ENCODE measurements at regions not wholly inside any gene's neighbourhood (a gene's known extent, or its start where the extent isn't known, plus 50 kb on each side); places are given as distances from the start of the nearest gene placed in this dataset.

- TF ChIP-seq CTCF (IDR thresholded peaks at IDR 0.05; ENCODE audit: unreplicated experiment) = no peak
- no peak overlapping the region for H3K27ac Mint-ChIP-seq (ENCODE audit: unreplicated experiment)
- no peaks in the 10 kb centered on the region for H3K27me3 Mint-ChIP-seq (ENCODE audit: unreplicated experiment)
- no peaks in the 10 kb centered on the region for H3K9me3 Mint-ChIP-seq (ENCODE audit: unreplicated experiment)
- no peaks in the 10 kb centered on the region for H3K36me3 Mint-ChIP-seq (ENCODE audit: low read depth, unreplicated experiment)
- H3K4me3 Mint-ChIP-seq (ENCODE audit: unreplicated experiment) = no peak overlapping the region
- no peak for DNase-seq (ENCODE audit: low spot score)
- H3K4me1 Mint-ChIP-seq (ENCODE audit: unreplicated experiment) = no peaks in the 10 kb centered on the region
Measured at GRCh38 chr10:8566737-8567136, 512.2 kb downstream of the GATA3 start.

- H3K9me3 Mint-ChIP-seq (ENCODE audit: unreplicated experiment) = no peaks in the 10 kb centered on the region
- no peak overlapping the region for H3K27ac Mint-ChIP-seq (ENCODE audit: unreplicated experiment)
- DNase-seq (ENCODE audit: low spot score) = no peak
- no peak overlapping the region for H3K4me3 Mint-ChIP-seq (ENCODE audit: unreplicated experiment)
- no peaks in the 10 kb centered on the region for H3K36me3 Mint-ChIP-seq (ENCODE audit: low read depth, unreplicated experiment)
- no peak for TF ChIP-seq CTCF (IDR thresholded peaks at IDR 0.05; ENCODE audit: unreplicated experiment)
- H3K27me3 Mint-ChIP-seq (ENCODE audit: unreplicated experiment) = no peaks in the 10 kb centered on the region
- H3K4me1 Mint-ChIP-seq (ENCODE audit: unreplicated experiment) = no peaks in the 10 kb centered on the region
Measured at GRCh38 chr10:8568401-8568800, 513.9 kb downstream of the GATA3 start.

DNA sequence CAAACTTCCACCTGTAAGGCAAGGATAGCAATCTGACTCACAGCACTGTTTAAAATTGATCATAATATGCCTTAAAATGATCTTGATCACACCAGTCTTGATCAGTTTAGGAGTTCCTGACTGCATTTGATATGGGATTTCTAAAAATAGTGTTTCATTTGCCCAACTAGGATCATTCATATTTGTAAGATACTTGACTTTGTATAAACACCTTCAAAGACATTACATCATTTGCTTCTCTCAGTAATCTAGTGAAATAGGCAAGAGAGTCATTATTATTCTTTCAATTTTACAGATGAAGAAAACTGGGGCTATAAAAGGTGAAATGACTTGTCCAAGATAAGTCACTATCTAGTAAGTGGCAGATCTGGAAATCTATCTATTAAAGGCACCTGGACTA lies 521.1 kb downstream of the GATA3 start:
- no peak for TF ChIP-seq CTCF (IDR thresholded peaks at IDR 0.05; ENCODE audit: unreplicated experiment)
- no peak overlapping the region for H3K4me3 Mint-ChIP-seq (ENCODE audit: unreplicated experiment)
- H3K27ac Mint-ChIP-seq (ENCODE audit: unreplicated experiment) = no peak overlapping the region
- peaks cover 2% of the 10 kb centered on the region for H3K27me3 Mint-ChIP-seq (ENCODE audit: unreplicated experiment)
- no peaks in the 10 kb centered on the region for H3K9me3 Mint-ChIP-seq (ENCODE audit: unreplicated experiment)
- no peaks in the 10 kb centered on the region for H3K4me1 Mint-ChIP-seq (ENCODE audit: unreplicated experiment)
- no peaks in the 10 kb centered on the region for H3K36me3 Mint-ChIP-seq (ENCODE audit: low read depth, unreplicated experiment)
- no peak for DNase-seq (ENCODE audit: low spot score)

GRCh38 chr10:8576281-8576680 lies 521.8 kb downstream of the GATA3 start:
- peaks cover 2% of the 10 kb centered on the region for H3K27me3 Mint-ChIP-seq (ENCODE audit: unreplicated experiment)
- H3K36me3 Mint-ChIP-seq (ENCODE audit: low read depth, unreplicated experiment) = no peaks in the 10 kb centered on the region
- H3K9me3 Mint-ChIP-seq (ENCODE audit: unreplicated experiment) = no peaks in the 10 kb centered on the region
- no peak for TF ChIP-seq CTCF (IDR thresholded peaks at IDR 0.05; ENCODE audit: unreplicated experiment)
- no peak for DNase-seq (ENCODE audit: low spot score)
- no peak overlapping the region for H3K27ac Mint-ChIP-seq (ENCODE audit: unreplicated experiment)
- no peaks in the 10 kb centered on the region for H3K4me1 Mint-ChIP-seq (ENCODE audit: unreplicated experiment)
- H3K4me3 Mint-ChIP-seq (ENCODE audit: unreplicated experiment) = no peak overlapping the region

DNA sequence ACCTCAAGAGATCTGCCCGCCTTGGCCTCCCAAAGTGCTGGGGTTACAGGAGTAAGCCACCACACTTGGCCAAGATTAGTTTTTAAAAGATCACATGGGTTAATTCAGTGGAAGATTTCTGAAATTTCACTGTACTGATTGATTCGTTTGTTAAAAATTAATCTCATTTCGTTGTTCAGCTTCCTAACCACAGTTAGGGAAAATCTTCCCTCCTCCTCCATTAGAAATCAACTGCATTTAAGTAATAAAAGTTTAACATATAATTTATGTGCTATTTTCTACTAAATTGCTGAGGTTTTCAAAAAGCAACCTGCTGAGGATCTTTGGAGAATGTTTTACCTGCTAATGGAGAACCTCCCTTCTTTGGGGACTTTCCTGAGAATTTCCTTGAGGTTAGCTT lies 522.4 kb downstream of the GATA3 start:
- DNase-seq (ENCODE audit: low spot score) = no peak
- no peaks in the 10 kb centered on the region for H3K4me1 Mint-ChIP-seq (ENCODE audit: unreplicated experiment)
- H3K27ac Mint-ChIP-seq (ENCODE audit: unreplicated experiment) = no peak overlapping the region
- no peaks in the 10 kb centered on the region for H3K9me3 Mint-ChIP-seq (ENCODE audit: unreplicated experiment)
- TF ChIP-seq CTCF (IDR thresholded peaks at IDR 0.05; ENCODE audit: unreplicated experiment) = no peak
- no peak overlapping the region for H3K4me3 Mint-ChIP-seq (ENCODE audit: unreplicated experiment)
- no peaks in the 10 kb centered on the region for H3K36me3 Mint-ChIP-seq (ENCODE audit: low read depth, unreplicated experiment)
- peaks cover 2% of the 10 kb centered on the region for H3K27me3 Mint-ChIP-seq (ENCODE audit: unreplicated experiment)
